H1 (cell line): ENCODE measurements at regions not wholly inside any gene's neighbourhood (a gene's known extent, or its start where the extent isn't known, plus 50 kb on each side); places are given as distances from the start of the nearest gene placed in this dataset.

Source experiments
- TF ChIP-seq, protein P1 (sequence below): IDR thresholded peaks from 2 replicates; pipeline ENCODE4 v1.6.1; 2012; ENCODE audit warnings: low read length, inconsistent platforms

DNA sequence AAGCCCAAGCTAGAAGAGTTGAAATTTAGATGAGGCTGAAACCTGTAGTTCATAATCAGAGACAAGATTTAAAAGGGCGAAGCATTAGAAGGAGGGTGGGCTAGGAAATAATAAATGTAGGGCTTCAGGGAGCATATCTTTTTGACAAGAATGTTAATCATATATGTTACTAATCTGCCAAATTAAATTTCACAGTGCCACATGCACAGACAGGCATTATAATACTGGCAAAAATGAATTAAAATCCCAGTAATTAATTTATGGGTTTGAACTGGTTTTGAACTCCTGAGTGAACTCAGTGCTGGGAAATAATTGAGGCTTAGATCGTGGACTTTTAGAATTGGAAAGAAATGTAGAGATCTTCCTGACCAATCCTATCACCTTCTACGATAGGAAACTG is 383.5 kb upstream of the IL12A start (continued):
- TF ChIP-seq, protein P1, sequence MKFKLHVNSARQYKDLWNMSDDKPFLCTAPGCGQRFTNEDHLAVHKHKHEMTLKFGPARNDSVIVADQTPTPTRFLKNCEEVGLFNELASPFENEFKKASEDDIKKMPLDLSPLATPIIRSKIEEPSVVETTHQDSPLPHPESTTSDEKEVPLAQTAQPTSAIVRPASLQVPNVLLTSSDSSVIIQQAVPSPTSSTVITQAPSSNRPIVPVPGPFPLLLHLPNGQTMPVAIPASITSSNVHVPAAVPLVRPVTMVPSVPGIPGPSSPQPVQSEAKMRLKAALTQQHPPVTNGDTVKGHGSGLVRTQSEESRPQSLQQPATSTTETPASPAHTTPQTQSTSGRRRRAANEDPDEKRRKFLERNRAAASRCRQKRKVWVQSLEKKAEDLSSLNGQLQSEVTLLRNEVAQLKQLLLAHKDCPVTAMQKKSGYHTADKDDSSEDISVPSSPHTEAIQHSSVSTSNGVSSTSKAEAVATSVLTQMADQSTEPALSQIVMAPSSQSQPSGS, result no peak
